ENCODE measurements at regions not wholly inside any gene's neighbourhood (a gene's known extent, or its start where the extent isn't known, plus 50 kb on each side); places are given as distances from the start of the nearest gene placed in this dataset.
"Not testable (repeated sequence)": the region's sequence is repeated elsewhere in the genome, so short reads cannot be mapped to it uniquely, and the experiment has no call there.

DNA sequence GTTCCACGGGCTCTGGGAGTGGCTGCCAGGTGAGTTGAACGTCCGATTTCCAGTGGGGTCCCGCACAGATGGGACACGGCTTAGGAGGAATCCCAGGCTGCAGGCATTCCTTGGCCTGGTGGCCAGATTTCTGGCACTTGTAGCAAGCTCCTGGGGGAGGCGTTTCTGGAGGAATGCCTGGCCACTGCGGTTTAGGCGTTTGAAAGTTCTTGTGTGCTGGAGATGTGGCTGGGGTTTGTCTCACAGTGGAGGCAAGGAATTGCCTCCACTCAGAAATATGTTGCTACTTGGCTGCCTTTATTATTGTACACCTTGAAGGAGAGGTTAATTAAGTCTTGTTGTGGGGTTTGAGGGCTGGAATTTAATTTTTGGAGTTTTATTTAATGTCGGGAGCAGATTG, 583.3 kb upstream of the MDGA2 start:
- TF ChIP-seq, protein P1, sequence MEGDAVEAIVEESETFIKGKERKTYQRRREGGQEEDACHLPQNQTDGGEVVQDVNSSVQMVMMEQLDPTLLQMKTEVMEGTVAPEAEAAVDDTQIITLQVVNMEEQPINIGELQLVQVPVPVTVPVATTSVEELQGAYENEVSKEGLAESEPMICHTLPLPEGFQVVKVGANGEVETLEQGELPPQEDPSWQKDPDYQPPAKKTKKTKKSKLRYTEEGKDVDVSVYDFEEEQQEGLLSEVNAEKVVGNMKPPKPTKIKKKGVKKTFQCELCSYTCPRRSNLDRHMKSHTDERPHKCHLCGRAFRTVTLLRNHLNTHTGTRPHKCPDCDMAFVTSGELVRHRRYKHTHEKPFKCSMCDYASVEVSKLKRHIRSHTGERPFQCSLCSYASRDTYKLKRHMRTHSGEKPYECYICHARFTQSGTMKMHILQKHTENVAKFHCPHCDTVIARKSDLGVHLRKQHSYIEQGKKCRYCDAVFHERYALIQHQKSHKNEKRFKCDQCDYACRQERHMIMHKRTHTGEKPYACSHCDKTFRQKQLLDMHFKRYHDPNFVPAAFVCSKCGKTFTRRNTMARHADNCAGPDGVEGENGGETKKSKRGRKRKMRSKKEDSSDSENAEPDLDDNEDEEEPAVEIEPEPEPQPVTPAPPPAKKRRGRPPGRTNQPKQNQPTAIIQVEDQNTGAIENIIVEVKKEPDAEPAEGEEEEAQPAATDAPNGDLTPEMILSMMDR (optimal IDR thresholded peaks at IDR 0.05 in 1 of 3, IDR thresholded peaks at IDR 0.05 in 1 of 3, conservative IDR thresholded peaks at IDR 0.05 in 1 of 3; ENCODE audit: extremely low read depth in 1 of 3, insufficient read depth in 2 of 3, low read length in 3 of 3), result not testable (repeated sequence)
- TF ChIP-seq EZH2 (IDR thresholded peaks at IDR 0.05; ENCODE audit: low read length), result not testable (repeated sequence)
